ELR (cell line): ENCODE measurements at regions not wholly inside any gene's neighbourhood (a gene's known extent, or its start where the extent isn't known, plus 50 kb on each side); places are given as distances from the start of the nearest gene placed in this dataset.
"Not testable (repeated sequence)": the region's sequence is repeated elsewhere in the genome, so short reads cannot be mapped to it uniquely, and the experiment has no call there.

Experiments used
- DNase-seq: peaks from one replicate; pipeline ENCODE4 v3.0.0-alpha.2; 2015; ENCODE audit warnings: low read depth

GRCh38 chr2:117359266-117359914 is 455.1 kb upstream of the DDX18 start:
- no peak for DNase-seq

- DNase-seq: no peak
Observed at GRCh38 chr2:117360586-117360985, 453.9 kb upstream of the DDX18 start.

- DNase-seq: no peak
Observed at GRCh38 chr2:117378653-117379052, 435.8 kb upstream of the DDX18 start.

- no peak for DNase-seq
Observed at GRCh38 chr2:117379928-117380327, 434.6 kb upstream of the DDX18 start.

- not testable (repeated sequence) for DNase-seq
Observed at GRCh38 chr2:117383997-117384396, 430.5 kb upstream of the DDX18 start.

GRCh38 chr2:117396161-117396560 is 418.3 kb upstream of the DDX18 start:
- DNase-seq: no peak

GRCh38 chr2:117401582-117401981 is 412.9 kb upstream of the DDX18 start:
- no peak for DNase-seq

- DNase-seq: no peak
Observed at GRCh38 chr2:117406443-117406842, 408.0 kb upstream of the DDX18 start.

GRCh38 chr2:117407746-117408145 is 406.7 kb upstream of the DDX18 start:
- no peak for DNase-seq

GRCh38 chr2:117409443-117409842 is 405.0 kb upstream of the DDX18 start:
- no peak for DNase-seq

GRCh38 chr2:117411983-117412382 is 402.5 kb upstream of the DDX18 start:
- no peak for DNase-seq

GRCh38 chr2:117432746-117433145 is 381.7 kb upstream of the DDX18 start:
- no peak for DNase-seq

GRCh38 chr2:117436697-117437096 is 377.8 kb upstream of the DDX18 start:
- no peak for DNase-seq

- DNase-seq: peak; percentile 9
Observed at GRCh38 chr2:117470311-117471095, 344.0 kb upstream of the DDX18 start.

GRCh38 chr2:117481608-117482007 is 332.9 kb upstream of the DDX18 start:
- no peak for DNase-seq

GRCh38 chr2:117485588-117485987 is 328.9 kb upstream of the DDX18 start:
- no peak for DNase-seq

- no peak for DNase-seq
Observed at GRCh38 chr2:117486081-117486480, 328.4 kb upstream of the DDX18 start.

GRCh38 chr2:117492209-117492851 is 322.2 kb upstream of the DDX18 start:
- DNase-seq: no peak

- DNase-seq: no peak
Observed at GRCh38 chr2:117500721-117501120, 313.8 kb upstream of the DDX18 start.

- DNase-seq: no peak
Observed at GRCh38 chr2:117502121-117502520, 312.4 kb upstream of the DDX18 start.

GRCh38 chr2:117512307-117512706 is 302.2 kb upstream of the DDX18 start:
- no peak for DNase-seq

GRCh38 chr2:117514371-117514770 is 300.1 kb upstream of the DDX18 start:
- DNase-seq: no peak

GRCh38 chr2:117519238-117519637 is 295.3 kb upstream of the DDX18 start:
- DNase-seq: no peak
